Naive thymus-derived CD4-positive, alpha-beta T cell (primary cell): ENCODE measurements at regions not wholly inside any gene's neighbourhood (a gene's known extent, or its start where the extent isn't known, plus 50 kb on each side); places are given as distances from the start of the nearest gene placed in this dataset.

ENCODE experiments used
- ATAC-seq: fragments of 150-1000 bp; cut with Tn5 transposase; 2 replicates; pipeline ENCODE4 v1.10.0; 2021; ENCODE audit warnings: mild to moderate bottlenecking, moderate library complexity
- CTCF ChIA-PET: fragments of 350-600 bp; sonication (Branson Sonifier 250); formaldehyde crosslinking; loops from one replicate; lab custom pipeline; 2021; ENCODE audit warnings: antibody characterized with exemption; lab: Charles Lee
- POLR2A ChIA-PET: fragments of 350-600 bp; sonication (Branson Sonifier 250); formaldehyde crosslinking; loops from one replicate; lab custom pipeline; 2021; ENCODE audit warnings: antibody characterized with exemption, inconsistent platforms; lab: Charles Lee
- DNase-seq, 9 donors: peaks; one replicate each; pipeline versions ENCODE4 v3.0.0 to v3.0.0-alpha.2; 2020 to 2022; ENCODE audit warnings: mixed read lengths in 1 of 9
- H3K27ac ChIP-seq: one replicate; pipeline ENCODE4 v1.7.0; 2013; ENCODE audit warnings: mild to moderate bottlenecking, low read depth, low read length, moderate library complexity
- H3K27me3 ChIP-seq, 2 donors: one replicate each; pipeline ENCODE4 v1.7.0; 2013; ENCODE audit warnings: low read length in 2 of 2, mild to moderate bottlenecking in 2 of 2, moderate library complexity in 2 of 2; ENCODE audit not compliant: control insufficient read depth in 2 of 2, insufficient read depth in 2 of 2
- H3K36me3 ChIP-seq, 3 experiments: 1 replicate in 2 of 3; 2 replicates in 1 of 3; pipeline ENCODE4 v1.7.0; 2013; ENCODE audit warnings: low read length in 3 of 3, mild to moderate bottlenecking in 3 of 3, moderate library complexity in 1 of 3; ENCODE audit not compliant: insufficient read depth in 3 of 3, control insufficient read depth in 2 of 3
- H3K4me1 ChIP-seq, 2 donors: one replicate each; pipeline ENCODE4 v1.7.0; 2013; ENCODE audit warnings: low read length in 2 of 2, mild to moderate bottlenecking in 2 of 2, moderate library complexity in 1 of 2; ENCODE audit not compliant: control insufficient read depth in 2 of 2, insufficient read depth in 2 of 2
- H3K4me3 ChIP-seq: 2 replicates; pipeline ENCODE4 v1.7.0; 2013; ENCODE audit warnings: mild to moderate bottlenecking, low read length
- H3K9me3 ChIP-seq, 3 experiments: 1 replicate in 2 of 3; 2 replicates in 1 of 3; pipeline ENCODE4 v1.7.0; 2013; ENCODE audit warnings: low read length in 3 of 3; ENCODE audit not compliant: control insufficient read depth in 2 of 3
- H3K27ac Mint-ChIP-seq, 9 donors: one replicate each; pipeline ENCODE4 v1.8.0; 2020 to 2022; ENCODE audit warnings: mixed read lengths in 9 of 9, mild to moderate bottlenecking in 8 of 9, moderate library complexity in 5 of 9, inconsistent platforms in 2 of 9
- H3K27me3 Mint-ChIP-seq, 5 donors: one replicate each; pipeline ENCODE4 v1.8.0; 2021 to 2022; ENCODE audit warnings: mixed read lengths in 5 of 5, mild to moderate bottlenecking in 1 of 5
- H3K36me3 Mint-ChIP-seq, 5 donors: one replicate each; pipeline ENCODE4 v1.8.0; 2020 to 2022; ENCODE audit warnings: mixed read lengths in 5 of 5, mild to moderate bottlenecking in 3 of 5, inconsistent platforms in 1 of 5
- H3K4me1 Mint-ChIP-seq, 7 donors: one replicate each; pipeline ENCODE4 v1.8.0; 2020 to 2022; ENCODE audit warnings: mixed read lengths in 7 of 7, mild to moderate bottlenecking in 3 of 7, inconsistent platforms in 1 of 7
- H3K4me3 Mint-ChIP-seq, 10 donors: one replicate each; pipeline ENCODE4 v1.8.0; 2020 to 2022; ENCODE audit warnings: mild to moderate bottlenecking in 10 of 10, mixed read lengths in 10 of 10, moderate library complexity in 6 of 10, inconsistent platforms in 2 of 10
- H3K9me3 Mint-ChIP-seq, 11 donors: one replicate each; pipeline ENCODE4 v1.8.0; 2020 to 2022; ENCODE audit warnings: mixed read lengths in 11 of 11, mild to moderate bottlenecking in 4 of 11, inconsistent platforms in 1 of 11, moderate library complexity in 1 of 11
- intact Hi-C, 2 donors: fragments of 100-400 bp; cut with micrococcal nuclease; formaldehyde crosslinking; loops; one replicate each; pipeline ENCODE4 v1.15.1; 2023

GRCh38 chr4:84050015-84050414 is 449.1 kb downstream of the NKX6-1 start:
- DNase-seq = no peak
- intact Hi-C loops = no loop called here
- H3K27ac Mint-ChIP-seq = no peak overlapping the region

DNA sequence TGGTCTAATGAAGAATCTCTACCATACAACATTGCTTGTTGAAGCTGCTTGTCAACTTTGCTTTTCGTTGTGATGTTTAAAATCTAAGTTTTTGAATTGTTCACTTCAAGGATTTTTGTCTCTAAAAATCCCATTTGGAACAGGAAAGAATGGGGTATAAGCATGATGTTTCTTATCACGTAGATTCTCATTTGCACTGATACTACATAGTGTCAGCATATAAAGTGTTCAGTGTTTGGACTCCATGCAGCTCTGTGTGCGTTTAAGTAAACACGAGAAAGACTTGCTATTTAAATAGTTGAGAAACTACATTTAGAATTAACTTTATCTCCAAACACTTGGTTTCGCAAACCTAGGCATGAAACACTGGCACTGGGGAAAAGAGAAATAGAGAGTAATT is 452.5 kb downstream of the NKX6-1 start:
- peaks cover 0 to 4% (median 0%) of the 10 kb centered on the region in 11 donors for H3K9me3 Mint-ChIP-seq
- Histone ChIP-seq H3K9me3 (no peaks in the 10 kb centered on the region), H3K4me3 (no peak overlapping the region), H3K36me3 (no peaks in the 10 kb centered on the region), H3K4me1 (no peaks in the 10 kb centered on the region), H3K27me3 (no peaks in the 10 kb centered on the region), H3K27ac (no peak overlapping the region)
- ChIA-PET CTCF (no interaction called here), POLR2A (no interaction called here)
- intact Hi-C loops = no loop called here
- H3K4me1 Mint-ChIP-seq = no peaks in the 10 kb centered on the region
- H3K4me3 Mint-ChIP-seq = no peak overlapping the region
- H3K27ac Mint-ChIP-seq = no peak overlapping the region
- no peak for ATAC-seq
- H3K36me3 Mint-ChIP-seq = peaks cover 0 to 4% (median 0%) of the 10 kb centered on the region in 5 donors
- DNase-seq = no peak
- H3K27me3 Mint-ChIP-seq = no peaks in the 10 kb centered on the region

More at GRCh38 chr4:84050015-84050414, 449.1 kb downstream of the NKX6-1 start:
- peaks cover 0 to 4% (median 0%) of the 10 kb centered on the region in 11 donors for H3K9me3 Mint-ChIP-seq
- no peak for ATAC-seq
- H3K36me3 ChIP-seq = no peaks in the 10 kb centered on the region
- ChIA-PET POLR2A (no interaction called here), CTCF (no interaction called here)
- peaks cover 0 to 4% (median 0%) of the 10 kb centered on the region in 5 donors for H3K36me3 Mint-ChIP-seq
- no peaks in the 10 kb centered on the region for H3K4me1 ChIP-seq
- no peaks in the 10 kb centered on the region for H3K9me3 ChIP-seq
- H3K4me3 Mint-ChIP-seq = no peak overlapping the region
- no peaks in the 10 kb centered on the region for H3K4me1 Mint-ChIP-seq
- no peak overlapping the region for H3K27ac ChIP-seq
- no peaks in the 10 kb centered on the region for H3K27me3 Mint-ChIP-seq
- H3K4me3 ChIP-seq = no peak overlapping the region
- H3K27me3 ChIP-seq = no peaks in the 10 kb centered on the region

- H3K36me3 Mint-ChIP-seq = no peaks in the 10 kb centered on the region
- ATAC-seq = no peak
- H3K9me3 ChIP-seq = no peaks in the 10 kb centered on the region
Observed at GRCh38 chr4:84041426-84041825, 457.7 kb downstream of the NKX6-1 start.

DNA sequence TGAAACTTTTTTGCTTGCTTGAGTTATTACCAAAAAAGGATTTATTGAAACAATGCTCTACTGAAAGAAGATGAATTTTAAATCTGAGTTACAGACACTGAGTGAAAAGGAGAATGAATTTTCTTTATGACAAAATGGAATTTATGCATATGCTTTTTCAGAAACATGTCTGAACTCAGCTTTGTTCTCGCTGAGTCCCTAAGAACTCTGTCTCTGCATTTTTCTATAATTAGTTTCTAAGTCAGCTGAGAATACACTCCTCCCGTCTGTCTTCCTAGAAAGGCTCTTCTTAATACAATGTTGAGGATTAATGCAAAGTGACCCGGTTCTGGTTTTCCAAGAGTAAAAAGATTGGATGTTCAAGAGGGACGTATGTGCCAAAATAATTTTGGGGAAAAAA is 463.5 kb downstream of the NKX6-1 start:
- peaks cover 0 to 1% (median 0%) of the 10 kb centered on the region in 11 donors for H3K9me3 Mint-ChIP-seq
- POLR2A ChIA-PET = no interaction called here

More at GRCh38 chr4:84041426-84041825, 457.7 kb downstream of the NKX6-1 start:
- Histone ChIP-seq H3K4me3 (no peak overlapping the region), H3K27me3 (no peaks in the 10 kb centered on the region), H3K36me3 (no peaks in the 10 kb centered on the region), H3K4me1 (no peaks in the 10 kb centered on the region), H3K27ac (no peak overlapping the region)
- intact Hi-C loops = no loop called here
- ChIA-PET POLR2A (no interaction called here), CTCF (no interaction called here)
- H3K27me3 Mint-ChIP-seq = no peaks in the 10 kb centered on the region
- no peak for DNase-seq
- H3K27ac Mint-ChIP-seq = no peak overlapping the region
- H3K9me3 Mint-ChIP-seq = peaks cover 0 to 2% (median 0%) of the 10 kb centered on the region in 11 donors
- no peaks in the 10 kb centered on the region for H3K4me1 Mint-ChIP-seq
- no peak overlapping the region for H3K4me3 Mint-ChIP-seq

DNA sequence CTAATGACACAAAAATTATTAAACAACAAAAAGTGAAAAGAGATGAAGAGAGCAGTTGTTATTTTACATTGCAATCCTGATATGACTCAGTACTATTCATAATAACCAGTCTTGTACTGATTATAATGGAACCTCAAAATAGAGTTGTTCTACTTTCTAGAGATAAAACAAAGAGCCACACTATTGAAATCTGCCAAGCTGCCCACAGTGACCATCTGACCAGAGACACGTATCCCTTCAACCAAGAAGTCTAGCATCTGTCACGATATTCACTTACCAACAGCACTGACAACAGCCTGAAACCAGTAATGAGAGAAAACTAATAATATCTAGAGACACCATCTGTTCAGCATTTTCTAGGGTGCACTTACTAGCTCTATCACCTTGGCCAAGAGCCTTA is 466.7 kb downstream of the NKX6-1 start:
- no peak overlapping the region for H3K4me3 ChIP-seq
- Mint-ChIP-seq H3K4me1 (no peaks in the 10 kb centered on the region), H3K27me3 (no peaks in the 10 kb centered on the region), H3K27ac (no peak overlapping the region), H3K4me3 (no peak overlapping the region), H3K9me3 (peaks cover 0 to 5% (median 0%) of the 10 kb centered on the region in 11 donors), H3K36me3 (no peaks in the 10 kb centered on the region)
- no peak overlapping the region for H3K27ac ChIP-seq
- ChIA-PET CTCF (no interaction called here), POLR2A (no interaction called here)
- intact Hi-C loops = no loop called here
- no peak for ATAC-seq
- H3K36me3 ChIP-seq = no peaks in the 10 kb centered on the region
- no peaks in the 10 kb centered on the region for H3K27me3 ChIP-seq
- no peak for DNase-seq
- no peaks in the 10 kb centered on the region for H3K9me3 ChIP-seq
- H3K4me1 ChIP-seq = no peaks in the 10 kb centered on the region

More for the DNA sequence above, 463.5 kb downstream of the NKX6-1 start:
- Mint-ChIP-seq H3K4me1 (no peaks in the 10 kb centered on the region), H3K27me3 (no peaks in the 10 kb centered on the region), H3K4me3 (no peak overlapping the region), H3K36me3 (no peaks in the 10 kb centered on the region), H3K27ac (no peak overlapping the region)
- intact Hi-C loops = no loop called here
- no peak for ATAC-seq
- Histone ChIP-seq H3K27me3 (no peaks in the 10 kb centered on the region), H3K4me3 (no peak overlapping the region), H3K27ac (no peak overlapping the region), H3K9me3 (no peaks in the 10 kb centered on the region), H3K4me1 (no peaks in the 10 kb centered on the region), H3K36me3 (no peaks in the 10 kb centered on the region)
- DNase-seq = no peak
- CTCF ChIA-PET = no interaction called here

GRCh38 chr4:84031401-84031800 is 467.7 kb downstream of the NKX6-1 start:
- no peak overlapping the region for H3K4me3 ChIP-seq
- Mint-ChIP-seq H3K27ac (no peak overlapping the region), H3K4me1 (no peaks in the 10 kb centered on the region), H3K9me3 (peaks cover 0 to 7% (median 0%) of the 10 kb centered on the region in 11 donors), H3K4me3 (no peak overlapping the region), H3K27me3 (no peaks in the 10 kb centered on the region), H3K36me3 (no peaks in the 10 kb centered on the region)
- no peaks in the 10 kb centered on the region for H3K27me3 ChIP-seq
- POLR2A ChIA-PET = no interaction called here
- CTCF ChIA-PET = no interaction called here
- no peak for ATAC-seq
- no peak overlapping the region for H3K27ac ChIP-seq
- H3K4me1 ChIP-seq = no peaks in the 10 kb centered on the region
- DNase-seq = no peak
- H3K36me3 ChIP-seq = no peaks in the 10 kb centered on the region
- intact Hi-C loops = no loop called here
- no peaks in the 10 kb centered on the region for H3K9me3 ChIP-seq

- Histone ChIP-seq H3K9me3 (no peaks in the 10 kb centered on the region), H3K27ac (no peak overlapping the region), H3K4me3 (no peak overlapping the region), H3K36me3 (no peaks in the 10 kb centered on the region), H3K27me3 (no peaks in the 10 kb centered on the region), H3K4me1 (no peaks in the 10 kb centered on the region)
- Mint-ChIP-seq H3K27ac (no peak overlapping the region), H3K4me1 (no peaks in the 10 kb centered on the region), H3K36me3 (no peaks in the 10 kb centered on the region), H3K27me3 (peaks cover 0 to 17% (median 0%) of the 10 kb centered on the region in 5 donors), H3K4me3 (no peak overlapping the region), H3K9me3 (peaks cover 0 to 12% (median 0%) of the 10 kb centered on the region in 11 donors)
- ATAC-seq (no peak), DNase-seq (no peak)
- POLR2A ChIA-PET = no interaction called here
- intact Hi-C loops = no loop called here
- CTCF ChIA-PET = no interaction called here
Observed at GRCh38 chr4:84028340-84028739, 470.8 kb downstream of the NKX6-1 start.
